ENCODE measurements at regions not wholly inside any gene's neighbourhood (a gene's known extent, or its start where the extent isn't known, plus 50 kb on each side); places are given as distances from the start of the nearest gene placed in this dataset.
A peak's percentile ranks its signal among the peaks of the same experiment; 100 is the strongest.
"Not testable (repeated sequence)": the region's sequence is repeated elsewhere in the genome, so short reads cannot be mapped to it uniquely, and the experiment has no call there.

- no peak for DNase-seq (ENCODE audit: low spot score)
Observed at GRCh38 chr6:130610303-130610702, 216.9 kb upstream of the SMLR1 start.

- DNase-seq (ENCODE audit: low spot score): no peak
Observed at GRCh38 chr6:130611366-130611765, 215.8 kb upstream of the SMLR1 start.

GRCh38 chr6:130613176-130613575 is 214.0 kb upstream of the SMLR1 start:
- DNase-seq (ENCODE audit: low spot score): no peak

DNA sequence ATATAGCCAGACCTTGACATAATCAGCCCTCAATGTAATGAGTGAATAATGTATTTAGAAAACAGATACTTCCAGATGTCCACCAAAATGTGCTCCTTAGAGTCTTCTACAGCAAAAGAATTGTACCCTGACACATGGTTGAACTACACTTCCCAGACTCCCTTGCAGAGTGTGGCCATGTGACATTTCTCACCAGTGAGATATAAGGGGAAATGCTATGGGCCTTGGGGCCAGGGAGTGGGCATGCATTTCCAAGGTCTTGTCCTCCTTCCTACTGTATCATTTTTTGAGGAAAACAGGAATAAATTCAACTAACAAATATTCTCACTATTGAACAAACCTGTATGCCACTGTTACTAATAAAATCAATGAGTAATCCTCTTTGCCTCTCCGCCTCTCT is 211.4 kb upstream of the SMLR1 start:
- DNase-seq (ENCODE audit: low spot score): no peak

GRCh38 chr6:130617658-130618057 is 209.5 kb upstream of the SMLR1 start:
- DNase-seq (ENCODE audit: low spot score): no peak

DNA sequence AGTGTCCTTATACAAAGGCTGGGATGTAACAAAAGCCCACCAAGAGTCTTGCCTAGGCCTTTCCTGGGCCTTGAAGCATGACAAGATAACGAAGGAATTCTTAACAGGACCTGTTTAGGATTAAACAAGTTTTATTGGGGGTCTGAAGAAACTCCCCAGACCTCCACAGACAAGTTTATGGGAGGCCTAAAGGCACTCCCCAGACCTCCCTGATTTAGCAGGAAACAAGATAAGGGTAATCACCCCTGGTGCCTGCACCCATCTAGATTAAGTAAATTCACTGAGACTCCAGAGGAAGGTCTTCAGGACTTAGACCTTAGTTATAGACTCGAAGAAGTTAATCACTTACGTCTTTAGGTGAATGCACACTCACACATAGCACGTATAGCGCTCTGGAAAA is 208.4 kb upstream of the SMLR1 start:
- DNase-seq (ENCODE audit: low spot score): not testable (repeated sequence)

- no peak for DNase-seq (ENCODE audit: low spot score)
Observed at GRCh38 chr6:130620338-130620781, 206.8 kb upstream of the SMLR1 start.

DNA sequence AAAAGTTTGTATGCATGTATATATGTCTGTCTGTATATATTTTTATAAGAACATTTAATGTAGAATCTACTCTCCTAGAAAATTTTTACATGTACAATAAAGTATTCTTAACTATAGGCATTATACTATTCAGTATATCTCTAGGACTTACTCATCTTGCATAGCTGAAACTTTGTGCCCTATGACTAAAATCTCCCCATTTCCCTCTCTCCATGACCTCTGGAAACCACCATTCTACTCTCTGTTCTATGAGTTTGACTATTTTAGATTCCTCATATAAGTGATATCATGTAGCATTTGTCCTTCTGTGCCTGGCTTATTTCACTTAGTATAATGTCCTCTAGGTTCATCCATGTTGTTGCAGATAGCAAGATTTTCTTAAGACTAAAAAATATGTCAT is 205.1 kb upstream of the SMLR1 start:
- no peak for DNase-seq (ENCODE audit: low spot score)

DNA sequence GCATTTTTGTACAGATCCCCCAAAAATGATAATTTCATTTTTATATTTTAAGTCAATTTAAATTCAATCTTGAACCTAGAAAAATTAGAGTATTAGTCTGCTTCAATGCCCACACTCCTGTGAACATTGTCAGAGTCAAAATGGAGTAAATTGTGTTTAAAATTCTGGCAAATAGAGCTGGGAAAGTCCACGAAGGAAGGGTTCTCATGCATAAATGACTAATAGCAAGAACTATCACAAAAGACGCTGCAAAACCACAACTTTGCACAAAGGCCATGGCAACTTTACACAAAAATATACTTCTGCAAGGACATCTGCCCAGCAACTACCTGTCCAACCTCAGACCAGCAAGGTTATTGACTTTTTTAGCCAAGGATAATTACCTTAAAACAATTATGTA is 203.2 kb upstream of the SMLR1 start:
- no peak for DNase-seq (ENCODE audit: low spot score)

DNA sequence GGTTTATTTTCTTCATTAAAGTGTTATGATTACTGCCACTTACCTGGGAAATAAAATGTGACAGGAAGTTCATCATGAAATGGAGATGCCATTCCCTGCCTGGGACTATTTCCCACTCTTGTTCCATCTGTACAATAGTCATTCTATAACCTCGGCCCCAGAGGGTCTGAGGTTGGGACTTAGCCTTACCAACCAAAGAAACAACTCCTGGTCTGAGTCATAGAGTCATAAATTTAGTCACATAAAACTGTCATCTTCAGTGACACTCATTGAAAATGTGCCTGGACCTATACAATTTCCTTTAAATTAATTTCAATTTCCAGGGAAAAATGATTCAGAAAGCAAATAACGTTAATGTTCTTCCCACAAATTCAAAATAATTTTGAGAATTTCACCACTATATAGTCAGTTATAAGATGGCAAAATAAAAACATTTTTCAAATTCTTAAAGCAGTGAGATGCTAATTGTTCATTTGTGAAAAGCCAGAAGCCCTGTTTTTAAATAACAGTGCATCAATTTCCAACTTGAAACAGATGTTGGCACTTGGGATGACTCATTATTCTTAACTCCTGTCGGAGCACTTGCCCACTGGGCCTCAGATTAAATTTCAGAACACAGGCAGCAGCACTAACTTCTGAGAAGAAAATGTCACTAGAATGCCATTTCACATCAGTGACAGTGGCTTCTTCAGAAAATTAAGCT is 201.2 kb upstream of the SMLR1 start:
- DNase-seq (ENCODE audit: low spot score): peak; percentile 17

GRCh38 chr6:130628862-130629261 is 198.3 kb upstream of the SMLR1 start:
- no peak for DNase-seq (ENCODE audit: low spot score)

GRCh38 chr6:130629640-130630039 is 197.6 kb upstream of the SMLR1 start:
- no peak for DNase-seq (ENCODE audit: low spot score)

DNA sequence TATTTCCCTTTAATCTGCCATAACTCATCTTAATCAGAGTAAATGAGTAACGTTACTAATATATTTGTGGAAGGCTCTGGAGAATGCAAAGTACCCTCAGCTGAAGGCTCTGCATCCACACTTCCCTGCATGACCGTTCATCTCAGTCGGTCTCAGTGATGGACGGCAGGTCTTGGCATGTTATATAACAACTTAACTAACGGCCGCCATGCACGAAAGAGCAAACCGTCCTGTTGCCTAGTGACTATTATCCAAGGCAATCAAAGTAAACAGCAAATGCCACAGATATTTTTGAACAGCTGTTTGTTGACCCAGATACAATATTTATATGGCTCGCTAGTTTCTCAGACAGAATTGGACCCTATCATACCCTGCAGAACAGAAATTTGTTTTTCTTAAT is 194.9 kb upstream of the SMLR1 start:
- no peak for DNase-seq (ENCODE audit: low spot score)

- no peak for DNase-seq (ENCODE audit: low spot score)
Observed at GRCh38 chr6:130632897-130633296, 194.3 kb upstream of the SMLR1 start.

DNA sequence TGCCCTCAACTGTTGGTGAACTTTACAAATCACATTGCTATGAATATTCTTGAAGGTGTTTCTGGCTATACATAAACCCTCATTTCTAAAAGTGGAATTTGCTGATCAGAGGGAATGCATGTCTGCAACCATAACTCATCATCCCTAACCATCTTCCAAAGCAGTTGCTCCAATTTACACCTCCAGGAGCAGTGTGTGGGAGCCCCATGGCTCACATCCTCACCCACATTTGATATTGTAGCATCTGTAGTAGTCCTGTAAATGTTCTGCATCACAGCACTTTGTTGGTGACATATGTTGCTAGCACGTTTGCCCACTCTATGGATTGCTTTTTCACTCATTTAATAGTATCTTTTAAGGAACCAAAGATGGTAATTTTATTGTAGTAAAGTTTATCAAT is 183.8 kb upstream of the SMLR1 start:
- DNase-seq (ENCODE audit: low spot score): no peak

DNA sequence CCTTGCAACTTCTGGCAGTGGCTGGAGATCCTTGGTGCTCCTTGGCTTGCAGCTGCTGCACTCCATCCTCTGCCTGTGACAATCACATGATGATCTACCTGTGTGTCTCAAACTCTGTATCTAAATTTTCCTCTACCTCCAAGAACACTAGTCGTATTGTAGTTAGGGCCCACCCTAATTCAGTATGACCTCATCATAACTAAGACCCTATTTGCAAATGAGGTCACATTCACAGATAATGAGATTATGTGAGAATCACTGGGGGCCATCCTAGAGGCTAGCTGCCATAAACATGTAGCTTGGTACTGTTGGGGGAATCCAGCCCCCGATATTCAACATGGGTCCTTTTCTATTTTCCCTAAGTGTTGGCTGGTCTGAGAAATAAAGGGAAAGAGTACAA is 183.0 kb upstream of the SMLR1 start:
- no peak for DNase-seq (ENCODE audit: low spot score)

DNA sequence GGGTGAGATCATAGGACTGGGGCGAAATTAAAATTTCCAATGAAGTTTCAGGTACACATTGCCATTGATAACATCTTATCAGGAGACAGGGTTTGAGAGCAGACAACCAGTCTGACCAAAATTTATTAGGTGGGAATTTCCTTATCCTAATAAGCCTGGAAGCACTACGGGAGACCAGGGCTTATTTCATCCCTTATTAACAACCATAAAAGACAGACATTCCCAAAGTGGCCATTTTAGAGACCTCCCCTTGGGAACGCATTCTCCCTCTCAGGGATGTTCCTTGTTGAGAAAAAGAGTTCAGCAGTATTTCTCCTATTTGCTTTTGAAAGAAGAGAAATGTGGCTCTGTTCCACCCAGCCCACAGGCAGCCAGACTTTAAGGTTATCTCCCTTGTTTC is 182.4 kb upstream of the SMLR1 start:
- DNase-seq (ENCODE audit: low spot score): not testable (repeated sequence)

- no peak for DNase-seq (ENCODE audit: low spot score)
Observed at GRCh38 chr6:130647246-130647645, 180.0 kb upstream of the SMLR1 start.

- no peak for DNase-seq (ENCODE audit: low spot score)
Observed at GRCh38 chr6:130655586-130655985, 171.6 kb upstream of the SMLR1 start.

GRCh38 chr6:130661077-130661476 is 166.1 kb upstream of the SMLR1 start:
- no peak for DNase-seq (ENCODE audit: low spot score)

DNA sequence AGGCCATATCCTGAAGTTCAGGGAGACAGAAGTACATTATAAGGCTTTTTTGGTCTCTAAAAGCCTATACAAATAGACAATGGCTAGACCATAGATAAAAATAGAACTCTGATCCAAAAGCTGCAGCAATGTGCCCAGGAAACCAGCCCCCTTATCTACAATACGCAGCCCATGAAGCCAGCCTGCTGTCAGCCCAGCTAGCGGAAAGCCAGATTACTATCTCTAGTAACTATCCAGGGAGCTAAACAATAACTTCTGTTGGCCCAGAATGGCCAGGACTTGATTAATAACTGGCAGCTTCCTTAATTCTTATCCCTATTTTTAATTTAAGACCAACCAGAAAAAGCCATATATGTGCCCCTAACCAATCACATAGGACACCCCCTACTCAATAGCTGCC is 160.4 kb upstream of the SMLR1 start:
- no peak for DNase-seq (ENCODE audit: low spot score)

DNA sequence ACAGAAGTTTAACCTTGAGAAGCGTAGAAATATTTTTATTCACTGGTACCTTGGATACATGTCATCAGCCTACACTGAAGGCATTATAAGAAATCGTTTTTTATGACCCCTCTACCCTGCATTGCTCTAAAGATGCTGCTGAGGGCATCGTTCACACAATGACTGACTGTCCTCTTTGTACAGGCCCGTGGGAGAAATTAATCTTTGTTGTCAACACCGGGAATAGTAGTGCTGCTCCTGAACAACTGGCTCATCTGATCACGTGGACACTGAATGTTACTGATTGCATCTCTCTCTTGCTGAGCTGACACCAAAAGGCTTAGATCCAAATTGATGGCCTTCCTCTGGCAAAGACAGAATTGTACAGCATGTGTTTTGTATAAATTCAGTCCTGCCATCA is 157.1 kb upstream of the SMLR1 start:
- peak; percentile 14 for DNase-seq (ENCODE audit: low spot score)

DNA sequence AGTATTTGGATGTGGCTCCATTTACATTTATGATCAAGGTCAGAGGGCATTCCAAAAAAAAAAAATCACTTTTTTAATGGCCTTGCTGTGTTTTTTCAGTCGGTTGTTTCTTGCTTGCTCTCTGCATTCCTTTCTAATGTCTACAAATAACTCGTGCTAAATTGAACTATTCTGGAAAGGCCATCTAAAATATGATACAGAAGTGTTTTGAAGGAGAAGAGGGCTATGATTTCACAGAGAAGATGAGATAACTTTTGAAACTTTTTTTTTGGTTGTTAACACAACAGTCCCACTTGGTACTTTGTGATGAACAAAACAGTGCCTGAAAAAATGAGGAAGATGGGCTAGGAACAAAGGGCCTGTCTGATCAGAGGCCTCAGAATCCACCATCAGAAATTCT is 156.1 kb upstream of the SMLR1 start:
- DNase-seq (ENCODE audit: low spot score): no peak

DNA sequence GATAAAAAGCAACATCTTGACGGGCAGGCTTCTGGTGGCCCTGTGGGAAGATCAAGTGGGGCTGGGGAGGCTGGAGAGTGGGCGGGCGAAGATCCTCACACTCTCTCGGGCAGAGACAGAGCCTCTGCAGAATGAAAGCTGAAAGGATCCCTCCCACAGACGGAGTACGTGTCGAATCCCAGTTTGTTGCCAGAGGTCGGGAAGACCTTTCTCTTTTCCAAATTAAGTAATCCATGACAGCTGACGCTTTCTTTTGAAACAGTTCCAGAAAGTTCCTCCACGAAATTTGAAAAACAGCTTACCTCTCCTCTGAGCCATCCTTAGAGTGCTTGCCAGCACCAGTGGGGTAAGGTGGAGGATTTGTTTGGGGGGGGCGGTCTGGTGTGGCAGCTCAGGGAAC is 155.6 kb upstream of the SMLR1 start:
- no peak for DNase-seq (ENCODE audit: low spot score)

DNA sequence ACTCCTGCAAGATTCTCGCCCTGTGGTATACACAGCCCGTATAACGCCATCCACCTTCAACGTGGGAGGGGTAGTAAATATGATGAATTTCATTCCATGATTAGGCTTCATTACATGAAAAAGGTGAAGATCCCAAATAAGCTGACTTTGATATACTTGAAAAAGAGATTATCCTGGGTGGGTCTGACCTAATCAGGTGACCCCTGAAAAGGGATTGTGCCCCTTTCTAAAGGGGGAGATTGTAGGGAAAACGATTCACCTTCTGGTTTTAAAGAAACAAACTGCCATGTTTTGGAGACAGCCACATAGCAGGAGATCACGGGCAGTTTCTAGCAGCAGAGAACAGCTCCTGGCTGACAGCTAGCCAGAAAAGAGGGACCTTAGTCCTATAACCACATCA is 155.1 kb upstream of the SMLR1 start:
- DNase-seq (ENCODE audit: low spot score): no peak

Data from COLO829 (cell line).